Uterus (tissue), 2 donors: ENCODE measurements at regions not wholly inside any gene's neighbourhood (a gene's known extent, or its start where the extent isn't known, plus 50 kb on each side); places are given as distances from the start of the nearest gene placed in this dataset.

Experiments
- CTCF ChIP-seq, 4 experiments: fragments of 200-600 bp in 2 of 4; fragments of 450-650 bp in 2 of 4; sonication (generic) in 2 of 4; IDR thresholded peaks; one replicate each; pipeline ENCODE4 v1.5.1; 2016 to 2019; ENCODE audit warnings: antibody characterized with exemption in 4 of 4, mild to moderate bottlenecking in 2 of 4, moderate library complexity in 1 of 4
- POLR2A ChIP-seq, 2 donors: fragments of 450-650 bp; IDR thresholded peaks; one replicate each; pipeline ENCODE4 v1.6.1; 2016; ENCODE audit warnings: antibody characterized with exemption in 2 of 2, mild to moderate bottlenecking in 1 of 2, moderate library complexity in 1 of 2

GRCh38 chr9:108109927-108110690 is 620.5 kb upstream of the KLF4 start:
- TF ChIP-seq CTCF (IDR thresholded peaks at IDR 0.05): no peak
- TF ChIP-seq POLR2A (IDR thresholded peaks at IDR 0.05): no peak
